HEK293T (cell line): ENCODE measurements at regions not wholly inside any gene's neighbourhood (a gene's known extent, or its start where the extent isn't known, plus 50 kb on each side); places are given as distances from the start of the nearest gene placed in this dataset.

Source experiments
- CTCF ChIA-PET: fragments of 350-600 bp; formaldehyde crosslinking; extraction: SDS; loops from one replicate; lab custom pipeline; 2021; ENCODE audit warnings: antibody characterized with exemption, inconsistent platforms; lab: Yijun Ruan, JAX
- POLR2A ChIA-PET: fragments of 350-600 bp; formaldehyde crosslinking; extraction: SDS; loops from one replicate; lab custom pipeline; 2020; ENCODE audit warnings: antibody characterized with exemption, inconsistent platforms; lab: Yijun Ruan, JAX
- DNase-seq: peaks from one replicate; pipeline ENCODE4 v3.0.0; 2012; ENCODE audit warnings: mixed read lengths; ENCODE audit errors: extremely low spot score
- ARNT ChIP-seq: fragments of 450-650 bp; IDR thresholded peaks from 2 replicates; pipeline ENCODE4 v1.6.1; 2017; ENCODE audit warnings: mild to moderate bottlenecking
- BHLHE40 ChIP-seq: fragments of 450-650 bp; IDR thresholded peaks from 2 replicates; pipeline ENCODE4 v1.6.1; 2016; ENCODE audit warnings: mild to moderate bottlenecking, moderate library complexity, borderline replicate concordance
- CTBP1 ChIP-seq: fragments of 450-650 bp; IDR thresholded peaks from 2 replicates; pipeline ENCODE4 v1.6.1; 2016; ENCODE audit warnings: borderline replicate concordance
- ELF4 ChIP-seq: fragments of 450-650 bp; IDR thresholded peaks from 2 replicates; pipeline ENCODE4 v1.6.1; 2017; ENCODE audit warnings: antibody characterized with exemption
- FOXA1 ChIP-seq: fragments of 450-650 bp; IDR thresholded peaks from 2 replicates; pipeline ENCODE4 v1.6.1; 2016; ENCODE audit warnings: mild to moderate bottlenecking
- FOXK2 ChIP-seq: fragments of 450-650 bp; IDR thresholded peaks from 2 replicates; pipeline ENCODE4 v1.6.1; 2016; ENCODE audit warnings: mild to moderate bottlenecking
- FOXM1 ChIP-seq: fragments of 450-650 bp; IDR thresholded peaks from 2 replicates; pipeline ENCODE4 v1.6.1; 2017; ENCODE audit warnings: mild to moderate bottlenecking, borderline replicate concordance
- HDGF ChIP-seq: fragments of 450-650 bp; IDR thresholded peaks from 2 replicates; pipeline ENCODE4 v1.6.1; 2017; ENCODE audit warnings: antibody characterized with exemption, borderline replicate concordance
- L3MBTL2 ChIP-seq: fragments of 450-650 bp; conservative IDR thresholded peaks from 2 replicates; pipeline ENCODE4 v1.6.1; 2016; ENCODE audit warnings: mild to moderate bottlenecking
- LEF1 ChIP-seq: fragments of 450-650 bp; IDR thresholded peaks from 2 replicates; pipeline ENCODE4 v1.6.1; 2017; ENCODE audit warnings: mild to moderate bottlenecking, borderline replicate concordance
- NFRKB ChIP-seq: fragments of 450-650 bp; IDR thresholded peaks from 2 replicates; pipeline ENCODE4 v1.6.1; 2016; ENCODE audit warnings: mild to moderate bottlenecking, moderate library complexity
- SP1 ChIP-seq: fragments of 450-650 bp; IDR thresholded peaks from 2 replicates; pipeline ENCODE4 v1.6.1; 2017
- SUZ12 ChIP-seq: fragments of 450-650 bp; IDR thresholded peaks from 2 replicates; pipeline ENCODE4 v1.6.1; 2016; ENCODE audit warnings: mild to moderate bottlenecking
- TARDBP ChIP-seq: fragments of 450-650 bp; IDR thresholded peaks from 2 replicates; pipeline ENCODE4 v1.6.1; 2016
- ZNF384 ChIP-seq: fragments of 450-650 bp; IDR thresholded peaks from 2 replicates; pipeline ENCODE4 v1.6.1; 2016
- TF ChIP-seq, protein P1 (sequence below): fragments of 450-650 bp; IDR thresholded peaks from 2 replicates; pipeline ENCODE4 v1.6.1; 2016

DNA sequence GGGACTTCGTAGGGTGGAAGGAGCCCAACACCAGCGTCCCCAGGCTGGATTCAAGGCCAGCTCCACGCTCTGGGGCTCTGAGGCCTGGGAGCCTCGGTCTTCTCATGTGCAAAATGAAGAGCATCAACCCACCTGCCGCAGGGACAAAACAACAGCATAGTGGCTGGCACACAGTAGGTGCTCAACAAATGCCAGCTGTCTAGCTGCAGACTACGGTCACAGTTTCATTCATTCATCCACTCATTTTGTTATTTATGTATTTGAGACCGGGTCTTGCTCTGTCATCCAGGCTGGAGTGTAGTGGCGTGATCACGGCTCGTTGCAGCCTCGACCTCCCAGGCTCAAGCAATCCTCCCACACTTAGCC, 60.7 kb downstream of the CEBPB start:
- POLR2A ChIA-PET, result no interaction called here
- CTCF ChIA-PET, result no interaction called here

DNA sequence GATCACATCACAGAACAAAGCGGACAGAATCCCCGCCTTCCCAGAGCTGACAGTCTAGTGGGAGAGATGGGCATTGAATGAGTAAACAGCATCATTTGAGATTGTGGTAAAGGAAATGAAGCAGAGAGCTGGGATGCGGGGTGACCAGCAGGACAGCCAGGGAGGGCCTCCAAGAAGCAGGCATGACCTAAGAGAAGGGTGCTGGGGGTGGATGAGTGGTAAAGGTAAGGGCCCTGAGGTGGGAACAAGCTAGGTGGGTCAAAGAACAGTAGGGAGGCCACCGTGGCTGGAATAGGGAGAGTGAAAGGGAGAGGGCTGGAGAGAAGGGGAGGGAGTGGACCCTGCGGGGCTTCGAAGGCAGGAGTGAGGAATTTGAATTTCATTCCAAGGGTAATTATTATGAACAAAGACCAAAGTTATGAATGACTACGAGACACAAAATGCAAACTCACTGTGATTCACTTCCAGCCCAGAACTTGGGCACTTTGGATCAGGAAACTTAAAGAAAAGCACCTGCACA, 61.4 kb downstream of the CEBPB start:
- ChIA-PET POLR2A (no interaction called here), CTCF (interaction anchor here (0.6 kb wide), 1 partner anchor 497 kb away, joined by 9 read pairs; no protein-coding TSS in a partner anchor)
- TF ChIP-seq SUZ12 (no peak), ARNT (no peak), FOXM1 (no peak), HDGF (no peak), SP1 (no peak), LEF1 (no peak), L3MBTL2 (no peak), ZNF384 (no peak), ELF4 (no peak), NFRKB (no peak), TARDBP (no peak), FOXK2 (no peak), CTBP1 (no peak), FOXA1 (no peak), BHLHE40 (no peak)
- TF ChIP-seq, protein P1, sequence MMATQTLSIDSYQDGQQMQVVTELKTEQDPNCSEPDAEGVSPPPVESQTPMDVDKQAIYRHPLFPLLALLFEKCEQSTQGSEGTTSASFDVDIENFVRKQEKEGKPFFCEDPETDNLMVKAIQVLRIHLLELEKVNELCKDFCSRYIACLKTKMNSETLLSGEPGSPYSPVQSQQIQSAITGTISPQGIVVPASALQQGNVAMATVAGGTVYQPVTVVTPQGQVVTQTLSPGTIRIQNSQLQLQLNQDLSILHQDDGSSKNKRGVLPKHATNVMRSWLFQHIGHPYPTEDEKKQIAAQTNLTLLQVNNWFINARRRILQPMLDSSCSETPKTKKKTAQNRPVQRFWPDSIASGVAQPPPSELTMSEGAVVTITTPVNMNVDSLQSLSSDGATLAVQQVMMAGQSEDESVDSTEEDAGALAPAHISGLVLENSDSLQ, result no peak
- no peak for DNase-seq

More for the DNA sequence above, 60.7 kb downstream of the CEBPB start:
- no peak for DNase-seq
- TF ChIP-seq TARDBP, result no peak
- TF ChIP-seq NFRKB, result no peak
- TF ChIP-seq CTBP1, result no peak
- TF ChIP-seq FOXA1, result no peak
- no peak for TF ChIP-seq ZNF384
- TF ChIP-seq ELF4, result no peak
- no peak for TF ChIP-seq BHLHE40

DNA sequence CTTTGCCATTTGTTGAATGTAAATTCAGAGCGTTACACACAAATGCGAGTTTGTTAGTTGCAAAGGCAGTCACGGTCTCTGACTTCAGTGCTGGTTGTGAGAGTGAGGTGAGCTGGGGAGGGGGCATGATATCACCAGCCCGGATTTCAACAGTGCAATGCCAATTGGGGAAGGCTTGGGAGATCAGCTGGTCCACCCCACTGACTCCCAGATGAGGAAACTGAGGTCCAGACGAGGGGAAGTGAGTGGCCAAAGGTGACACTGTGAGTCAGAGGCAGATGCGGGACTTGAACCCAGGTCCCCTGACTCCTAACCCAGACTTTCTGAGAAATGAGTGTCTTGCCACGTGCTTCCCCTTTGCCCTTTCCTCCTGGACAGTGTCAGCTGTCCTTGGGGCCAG, 62.1 kb downstream of the CEBPB start:
- CTCF ChIA-PET, result no interaction called here
- no peak for DNase-seq
- POLR2A ChIA-PET, result no interaction called here

DNA sequence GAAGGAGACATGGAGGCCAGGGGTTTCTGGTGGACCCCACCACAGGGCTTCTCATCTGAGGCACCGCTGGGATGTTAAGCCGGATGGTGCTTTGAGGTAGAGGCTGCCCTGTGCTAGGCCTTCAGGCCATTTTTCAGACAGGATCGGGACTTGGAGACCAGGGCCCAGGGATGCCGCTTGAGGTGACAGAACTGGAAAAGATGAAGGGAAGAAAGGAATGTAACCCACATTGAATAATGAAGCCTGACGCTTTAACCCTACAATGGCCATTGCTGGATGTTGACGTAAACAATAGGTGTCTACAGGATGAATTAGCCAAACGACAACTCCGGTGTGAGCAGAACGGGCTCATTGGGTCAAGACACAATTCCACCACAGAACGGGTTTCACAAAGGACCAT, 62.5 kb downstream of the CEBPB start:
- DNase-seq, result no peak
- ChIA-PET CTCF (no interaction called here), POLR2A (no interaction called here)
- no peak for TF ChIP-seq FOXA1

More for the DNA sequence above, 62.1 kb downstream of the CEBPB start:
- TF ChIP-seq, protein P1, result no peak
- no peak for TF ChIP-seq HDGF
- TF ChIP-seq ELF4, result no peak
- no peak for TF ChIP-seq BHLHE40
- TF ChIP-seq SP1, result no peak
- no peak for TF ChIP-seq TARDBP
- no peak for TF ChIP-seq ARNT
- TF ChIP-seq L3MBTL2, result no peak
- no peak for TF ChIP-seq FOXM1
- no peak for TF ChIP-seq LEF1
- TF ChIP-seq SUZ12, result no peak

DNA sequence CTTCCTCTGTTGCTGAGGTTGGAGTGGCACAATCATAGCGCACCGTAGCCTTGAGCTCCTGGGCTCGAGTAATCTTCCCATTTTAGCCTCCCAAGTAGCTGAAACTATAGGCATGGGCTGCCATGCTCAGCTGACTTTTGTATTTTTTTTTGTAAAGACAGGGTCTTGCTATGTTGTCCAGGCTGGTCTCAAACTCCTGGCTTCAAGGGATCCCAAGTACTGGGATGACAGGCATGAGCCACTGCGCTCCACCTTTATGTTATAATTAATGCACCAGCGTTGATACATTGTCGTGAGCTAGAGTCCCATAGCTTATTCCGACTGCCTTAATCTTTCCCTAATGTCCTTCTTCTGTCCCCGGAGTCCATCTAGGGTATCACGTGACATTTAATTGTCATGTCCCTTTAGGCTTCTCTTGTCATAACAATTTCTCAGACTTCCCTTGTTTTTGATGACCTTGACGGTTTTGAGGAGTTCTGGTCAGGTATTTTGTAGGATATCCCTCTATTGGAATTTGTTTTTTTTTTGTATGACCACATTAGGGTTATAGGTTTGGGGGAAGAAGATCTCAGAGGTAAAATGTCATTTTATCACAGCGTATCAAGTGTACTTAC, 63.9 kb downstream of the CEBPB start:
- POLR2A ChIA-PET, result no interaction called here
- no peak for TF ChIP-seq ELF4
- CTCF ChIA-PET, result no interaction called here

DNA sequence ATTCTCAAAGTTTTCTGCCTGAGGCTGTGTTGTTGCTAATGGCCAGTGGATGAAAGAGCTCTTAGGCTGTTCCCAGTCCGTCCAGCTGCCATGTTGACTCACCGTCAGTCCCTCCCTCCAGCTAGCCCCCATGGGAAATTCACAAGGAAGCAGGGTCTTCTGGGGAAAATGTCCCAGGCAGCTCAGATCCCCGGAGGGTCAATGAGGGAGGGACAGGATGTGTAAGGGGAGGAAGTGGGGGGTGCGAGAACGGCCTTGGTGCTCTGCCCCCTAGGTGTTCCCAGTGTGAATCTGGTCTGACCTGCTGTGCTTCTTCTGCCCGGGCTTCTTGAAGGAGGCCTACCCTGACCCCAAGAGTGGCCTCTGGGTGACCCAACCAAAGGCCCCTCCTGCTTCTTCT, 65.9 kb downstream of the CEBPB start:
- POLR2A ChIA-PET, result no interaction called here
- no peak for DNase-seq
- CTCF ChIA-PET, result no interaction called here
- TF ChIP-seq TARDBP, result no peak
- TF ChIP-seq L3MBTL2, result no peak
- TF ChIP-seq BHLHE40, result no peak
- TF ChIP-seq ZNF384, result no peak
- no peak for TF ChIP-seq SUZ12
- no peak for TF ChIP-seq CTBP1
- no peak for TF ChIP-seq SP1
- no peak for TF ChIP-seq FOXA1
- TF ChIP-seq ARNT, result no peak
- TF ChIP-seq FOXK2, result no peak
- TF ChIP-seq, protein P1, result no peak
- no peak for TF ChIP-seq HDGF
- no peak for TF ChIP-seq FOXM1
- TF ChIP-seq ELF4, result no peak
- TF ChIP-seq LEF1, result no peak
- no peak for TF ChIP-seq NFRKB

More for the DNA sequence above, 63.9 kb downstream of the CEBPB start:
- DNase-seq, result no peak

DNA sequence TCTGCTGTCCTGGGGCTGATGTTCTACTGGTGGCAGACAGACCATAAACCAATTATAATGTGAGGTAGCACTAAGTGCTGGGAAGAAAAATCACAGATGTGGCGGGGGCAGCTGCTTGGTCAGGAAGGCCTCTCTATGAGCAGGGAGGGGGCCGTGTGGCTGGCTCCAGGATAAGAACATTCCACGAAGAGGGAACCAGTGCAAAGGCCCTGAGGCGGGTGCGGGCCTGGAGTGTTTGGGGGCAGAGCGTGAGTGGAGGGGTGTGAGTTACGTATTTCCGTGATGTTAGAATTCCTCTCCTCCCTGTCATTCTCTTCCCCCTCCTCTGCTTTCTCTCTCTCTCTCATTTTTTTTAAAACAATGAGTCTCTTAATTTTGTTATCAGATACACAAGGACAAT, 67.2 kb downstream of the CEBPB start:
- ChIA-PET POLR2A (no interaction called here), CTCF (no interaction called here)
- TF ChIP-seq FOXA1 (no peak), SP1 (no peak), FOXK2 (no peak), ZNF384 (no peak), ARNT (no peak), L3MBTL2 (no peak), SUZ12 (no peak), HDGF (no peak), ELF4 (no peak), LEF1 (no peak)
- DNase-seq, result no peak
